Upper lobe of left lung (tissue), 4 donors: ENCODE measurements at regions not wholly inside any gene's neighbourhood (a gene's known extent, or its start where the extent isn't known, plus 50 kb on each side); places are given as distances from the start of the nearest gene placed in this dataset.

ENCODE experiments used
- EP300 ChIP-seq, 4 donors: sonication (generic); formaldehyde crosslinking; IDR thresholded peaks; one replicate each; pipeline ENCODE4 v1.5.1; 2017; ENCODE audit warnings: antibody characterized with exemption in 4 of 4, control low read depth in 2 of 4
- POLR2A ChIP-seq, 4 donors: fragments of 450-650 bp; IDR thresholded peaks; one replicate each; pipeline ENCODE4 v1.5.1; 2016 to 2017; ENCODE audit warnings: antibody characterized with exemption in 4 of 4, mild to moderate bottlenecking in 2 of 4
- TF ChIP-seq, protein P1 (sequence below), 6 experiments: fragments of 450-650 bp in 4 of 6; fragments of 200-600 bp in 2 of 6; sonication (generic) in 2 of 6; IDR thresholded peaks; one replicate each; pipeline ENCODE4 v1.5.1; 2016 to 2019; ENCODE audit warnings: antibody characterized with exemption in 6 of 6

GRCh38 chr22:22035203-22035602, 52.6 kb upstream of the TOP3B start:
- TF ChIP-seq, protein P1, sequence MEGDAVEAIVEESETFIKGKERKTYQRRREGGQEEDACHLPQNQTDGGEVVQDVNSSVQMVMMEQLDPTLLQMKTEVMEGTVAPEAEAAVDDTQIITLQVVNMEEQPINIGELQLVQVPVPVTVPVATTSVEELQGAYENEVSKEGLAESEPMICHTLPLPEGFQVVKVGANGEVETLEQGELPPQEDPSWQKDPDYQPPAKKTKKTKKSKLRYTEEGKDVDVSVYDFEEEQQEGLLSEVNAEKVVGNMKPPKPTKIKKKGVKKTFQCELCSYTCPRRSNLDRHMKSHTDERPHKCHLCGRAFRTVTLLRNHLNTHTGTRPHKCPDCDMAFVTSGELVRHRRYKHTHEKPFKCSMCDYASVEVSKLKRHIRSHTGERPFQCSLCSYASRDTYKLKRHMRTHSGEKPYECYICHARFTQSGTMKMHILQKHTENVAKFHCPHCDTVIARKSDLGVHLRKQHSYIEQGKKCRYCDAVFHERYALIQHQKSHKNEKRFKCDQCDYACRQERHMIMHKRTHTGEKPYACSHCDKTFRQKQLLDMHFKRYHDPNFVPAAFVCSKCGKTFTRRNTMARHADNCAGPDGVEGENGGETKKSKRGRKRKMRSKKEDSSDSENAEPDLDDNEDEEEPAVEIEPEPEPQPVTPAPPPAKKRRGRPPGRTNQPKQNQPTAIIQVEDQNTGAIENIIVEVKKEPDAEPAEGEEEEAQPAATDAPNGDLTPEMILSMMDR (IDR thresholded peaks at IDR 0.05) = no peak
- TF ChIP-seq EP300 (IDR thresholded peaks at IDR 0.05) (no peak), POLR2A (IDR thresholded peaks at IDR 0.05) (no peak)
